ENCODE measurements at regions not wholly inside any gene's neighbourhood (a gene's known extent, or its start where the extent isn't known, plus 50 kb on each side); places are given as distances from the start of the nearest gene placed in this dataset.

DNA sequence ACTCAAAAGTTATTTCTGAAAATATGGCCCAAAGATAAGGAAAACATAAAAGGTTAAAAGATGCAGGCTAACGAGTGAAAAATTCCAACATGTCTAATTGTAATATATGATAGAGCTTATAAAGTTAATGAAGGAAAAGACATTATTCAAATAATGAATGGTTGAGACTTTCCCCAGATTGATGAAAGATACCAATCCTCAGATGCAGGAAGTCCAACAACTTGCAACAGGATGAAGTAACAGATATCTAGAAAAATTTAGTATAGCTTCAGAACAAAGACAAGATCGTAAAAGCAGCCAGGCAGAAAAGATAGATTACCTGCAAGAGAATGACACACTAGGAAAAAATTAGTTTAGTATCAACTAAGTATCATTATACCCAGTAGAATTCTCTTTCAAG lies 546.4 kb upstream of the PPP2R3A start:
- no peaks in the 10 kb centered on the region for H4K20me1 ChIP-seq (ENCODE audit: insufficient read depth, low read length)
- no peak overlapping the region for H4K91ac ChIP-seq (ENCODE audit: insufficient read depth, low read depth, low read length)
- CTCF ChIA-PET, result no interaction called here
- no peak overlapping the region for H2AK5ac ChIP-seq (ENCODE audit: low read depth, low read length)
- H3K4me1 ChIP-seq (ENCODE audit: control insufficient read depth, insufficient read depth, low read length), result no peaks in the 10 kb centered on the region
- no peaks in the 10 kb centered on the region for H3K27me3 ChIP-seq (ENCODE audit: control insufficient read depth, insufficient read depth, low read length)
- H2BK120ac ChIP-seq (ENCODE audit: low read depth, low read length), result no peak overlapping the region
- in situ Hi-C loops (cut with MboI; ENCODE audit: low sequenced_read_pairs) (no loop called here), dilution Hi-C loops (cut with HindIII; ENCODE audit: low sequenced_read_pairs, unreplicated experiment) (no loop called here), intact Hi-C loops (cut with micrococcal nuclease) (no loop called here)
- DNase-seq, result no peak
- H3K9me1 ChIP-seq (ENCODE audit: insufficient read depth, low read length), result no peaks in the 10 kb centered on the region
- TF ChIP-seq POLR2A (IDR thresholded peaks at IDR 0.05; ENCODE audit: low read depth, low read length) (no peak), CEBPB (IDR thresholded peaks at IDR 0.05; ENCODE audit: low read depth, low read length) (no peak), RAD21 (IDR thresholded peaks at IDR 0.05; ENCODE audit: low read length) (no peak), BHLHE40 (IDR thresholded peaks at IDR 0.05; ENCODE audit: low read depth, low read length) (no peak), CHD1 (IDR thresholded peaks at IDR 0.05; ENCODE audit: low read depth, low read length) (no peak), MAZ (IDR thresholded peaks at IDR 0.05; ENCODE audit: borderline replicate concordance, low read depth, low read length) (no peak), MXI1 (IDR thresholded peaks at IDR 0.05; ENCODE audit: borderline replicate concordance, low read depth, low read length) (no peak), SMC3 (IDR thresholded peaks at IDR 0.05; ENCODE audit: low read depth, low read length) (no peak), FOS (IDR thresholded peaks at IDR 0.05; ENCODE audit: low read depth, low read length) (no peak), MAFK (IDR thresholded peaks at IDR 0.05; ENCODE audit: low read depth, low read length) (no peak), RFX5 (IDR thresholded peaks at IDR 0.05; ENCODE audit: low read depth, low read length) (no peak), NFE2L2 (IDR thresholded peaks at IDR 0.05; ENCODE audit: low read depth, low read length) (no peak), RCOR1 (IDR thresholded peaks at IDR 0.05; ENCODE audit: insufficient replicate concordance, low read length) (no peak)
- TF ChIP-seq, protein P1, sequence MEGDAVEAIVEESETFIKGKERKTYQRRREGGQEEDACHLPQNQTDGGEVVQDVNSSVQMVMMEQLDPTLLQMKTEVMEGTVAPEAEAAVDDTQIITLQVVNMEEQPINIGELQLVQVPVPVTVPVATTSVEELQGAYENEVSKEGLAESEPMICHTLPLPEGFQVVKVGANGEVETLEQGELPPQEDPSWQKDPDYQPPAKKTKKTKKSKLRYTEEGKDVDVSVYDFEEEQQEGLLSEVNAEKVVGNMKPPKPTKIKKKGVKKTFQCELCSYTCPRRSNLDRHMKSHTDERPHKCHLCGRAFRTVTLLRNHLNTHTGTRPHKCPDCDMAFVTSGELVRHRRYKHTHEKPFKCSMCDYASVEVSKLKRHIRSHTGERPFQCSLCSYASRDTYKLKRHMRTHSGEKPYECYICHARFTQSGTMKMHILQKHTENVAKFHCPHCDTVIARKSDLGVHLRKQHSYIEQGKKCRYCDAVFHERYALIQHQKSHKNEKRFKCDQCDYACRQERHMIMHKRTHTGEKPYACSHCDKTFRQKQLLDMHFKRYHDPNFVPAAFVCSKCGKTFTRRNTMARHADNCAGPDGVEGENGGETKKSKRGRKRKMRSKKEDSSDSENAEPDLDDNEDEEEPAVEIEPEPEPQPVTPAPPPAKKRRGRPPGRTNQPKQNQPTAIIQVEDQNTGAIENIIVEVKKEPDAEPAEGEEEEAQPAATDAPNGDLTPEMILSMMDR (conservative IDR thresholded peaks at IDR 0.05; ENCODE audit: low read depth, low read length), result no peak
- TF ChIP-seq, protein P2, sequence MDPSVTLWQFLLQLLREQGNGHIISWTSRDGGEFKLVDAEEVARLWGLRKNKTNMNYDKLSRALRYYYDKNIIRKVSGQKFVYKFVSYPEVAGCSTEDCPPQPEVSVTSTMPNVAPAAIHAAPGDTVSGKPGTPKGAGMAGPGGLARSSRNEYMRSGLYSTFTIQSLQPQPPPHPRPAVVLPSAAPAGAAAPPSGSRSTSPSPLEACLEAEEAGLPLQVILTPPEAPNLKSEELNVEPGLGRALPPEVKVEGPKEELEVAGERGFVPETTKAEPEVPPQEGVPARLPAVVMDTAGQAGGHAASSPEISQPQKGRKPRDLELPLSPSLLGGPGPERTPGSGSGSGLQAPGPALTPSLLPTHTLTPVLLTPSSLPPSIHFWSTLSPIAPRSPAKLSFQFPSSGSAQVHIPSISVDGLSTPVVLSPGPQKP (IDR thresholded peaks at IDR 0.05; ENCODE audit: borderline replicate concordance, low read depth, low read length), result no peak
- TF ChIP-seq, protein P3, sequence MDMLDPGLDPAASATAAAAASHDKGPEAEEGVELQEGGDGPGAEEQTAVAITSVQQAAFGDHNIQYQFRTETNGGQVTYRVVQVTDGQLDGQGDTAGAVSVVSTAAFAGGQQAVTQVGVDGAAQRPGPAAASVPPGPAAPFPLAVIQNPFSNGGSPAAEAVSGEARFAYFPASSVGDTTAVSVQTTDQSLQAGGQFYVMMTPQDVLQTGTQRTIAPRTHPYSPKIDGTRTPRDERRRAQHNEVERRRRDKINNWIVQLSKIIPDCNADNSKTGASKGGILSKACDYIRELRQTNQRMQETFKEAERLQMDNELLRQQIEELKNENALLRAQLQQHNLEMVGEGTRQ (IDR thresholded peaks at IDR 0.05; ENCODE audit: low read depth, low read length), result no peak
- no peak overlapping the region for H3K56ac ChIP-seq (ENCODE audit: extremely low read depth, insufficient read depth, low read length)
- BruUV-seq (replicated peaks), result no TSS peak
- H2BK5ac ChIP-seq (ENCODE audit: low read depth, low read length, poor library complexity, severe bottlenecking), result no peak overlapping the region
- H3K27ac ChIP-seq (ENCODE audit: insufficient read depth, low read length), result no peak overlapping the region
- no peak overlapping the region for H3K4ac ChIP-seq (ENCODE audit: low read depth, low read length)
- H3K9me3 ChIP-seq (ENCODE audit: control insufficient read depth, insufficient read depth, low read length), result peaks cover 2% of the 10 kb centered on the region; the same call in 1 of the 2 replicates
- no peaks in the 10 kb centered on the region for H3K36me3 ChIP-seq (ENCODE audit: control insufficient read depth, insufficient read depth, low read length)
- H3K9ac ChIP-seq (ENCODE audit: low read depth, low read length), result no peak overlapping the region
- H3K14ac ChIP-seq (replicated peaks; ENCODE audit: low read depth, low read length), result no peak overlapping the region
- H3K23ac ChIP-seq (ENCODE audit: low read depth, low read length), result no peak overlapping the region
- H3K4me3 ChIP-seq (ENCODE audit: insufficient read depth, low read depth, low read length), result no peak overlapping the region
- POLR2A ChIA-PET (ENCODE audit: unreplicated experiment), result no interaction called here
- no peak overlapping the region for H2AK9ac ChIP-seq (replicated peaks; ENCODE audit: low read depth, low read length, poor library complexity)
- H2BK15ac ChIP-seq (ENCODE audit: low read depth, low read length), result no peak overlapping the region
- H4K5ac ChIP-seq (ENCODE audit: low read depth, low read length), result no peak overlapping the region
- ATAC-seq (ENCODE audit: low read depth), result no peak
- WGBS, 2 experiments (ENCODE audit: extremely low coverage in 2 of 2, insufficient read length in 1 of 2), result no CpG with 5 or more reads among the region's 2 CpGs
- H3K18ac ChIP-seq (ENCODE audit: low read depth, low read length), result no peak overlapping the region
- no peak overlapping the region for H3K4me2 ChIP-seq (ENCODE audit: low read depth, low read length)
- no peak overlapping the region for H2AFZ ChIP-seq (replicated peaks; ENCODE audit: low read length, poor library complexity)
- no peaks in the 10 kb centered on the region for H3K79me1 ChIP-seq (ENCODE audit: low read depth in 1 of 2, low read length in 2 of 2)
- H4K8ac ChIP-seq (ENCODE audit: low read depth in 2 of 2, low read length in 2 of 2), result no peak overlapping the region
- no peak overlapping the region for H2BK20ac ChIP-seq (ENCODE audit: low read depth, low read length)
